HepG2 (cell line): ENCODE measurements at regions not wholly inside any gene's neighbourhood (a gene's known extent, or its start where the extent isn't known, plus 50 kb on each side); places are given as distances from the start of the nearest gene placed in this dataset.

ENCODE experiments used
- HCFC1 ChIP-seq: fragments of 150-350 bp; IDR thresholded peaks from 2 replicates; pipeline ENCODE4 v1.6.1; 2014; ENCODE audit warnings: low read depth, low read length
- KDM1A ChIP-seq: IDR thresholded peaks from 2 replicates; pipeline ENCODE4 v1.6.1; 2016; ENCODE audit warnings: missing compliant biosample characterization
- NR1H2 ChIP-seq: sonication (generic); formaldehyde crosslinking; IDR thresholded peaks from 2 replicates; pipeline ENCODE4 v1.8.1; 2022; ENCODE audit warnings: low read depth, missing genetic modification reagents, borderline replicate concordance
- ZFP82 ChIP-seq: sonication (generic); formaldehyde crosslinking; IDR thresholded peaks from 2 replicates; pipeline ENCODE4 v1.5.1; 2020; ENCODE audit warnings: mild to moderate bottlenecking, missing genetic modification reagents, borderline replicate concordance
- ZNF687 ChIP-seq: sonication (generic); formaldehyde crosslinking; IDR thresholded peaks from 2 replicates; pipeline ENCODE4 v1.5.1; 2020; ENCODE audit warnings: mild to moderate bottlenecking, missing genetic modification reagents, moderate library complexity

GRCh38 chr17:31721291-31722025 lies 137.6 kb downstream of the COPRS start:
- TF ChIP-seq HCFC1 (no peak), NR1H2 (CRISPR knock-in tag) (no peak), KDM1A (CRISPR knock-in tag) (no peak), ZNF687 (no peak), ZFP82 (CRISPR knock-in tag) (no peak)
